Activated CD8-positive, alpha-beta memory T cell treated with anti-CD3 and anti-CD28 coated beads, Interleukin-2, amount 50 U/mL, for 48 hours (primary cell): ENCODE measurements at regions not wholly inside any gene's neighbourhood (a gene's known extent, or its start where the extent isn't known, plus 50 kb on each side); places are given as distances from the start of the nearest gene placed in this dataset.

Experiments
- DNase-seq: peaks from one replicate; pipeline ENCODE4 v3.0.0-alpha.2; 2020

DNA sequence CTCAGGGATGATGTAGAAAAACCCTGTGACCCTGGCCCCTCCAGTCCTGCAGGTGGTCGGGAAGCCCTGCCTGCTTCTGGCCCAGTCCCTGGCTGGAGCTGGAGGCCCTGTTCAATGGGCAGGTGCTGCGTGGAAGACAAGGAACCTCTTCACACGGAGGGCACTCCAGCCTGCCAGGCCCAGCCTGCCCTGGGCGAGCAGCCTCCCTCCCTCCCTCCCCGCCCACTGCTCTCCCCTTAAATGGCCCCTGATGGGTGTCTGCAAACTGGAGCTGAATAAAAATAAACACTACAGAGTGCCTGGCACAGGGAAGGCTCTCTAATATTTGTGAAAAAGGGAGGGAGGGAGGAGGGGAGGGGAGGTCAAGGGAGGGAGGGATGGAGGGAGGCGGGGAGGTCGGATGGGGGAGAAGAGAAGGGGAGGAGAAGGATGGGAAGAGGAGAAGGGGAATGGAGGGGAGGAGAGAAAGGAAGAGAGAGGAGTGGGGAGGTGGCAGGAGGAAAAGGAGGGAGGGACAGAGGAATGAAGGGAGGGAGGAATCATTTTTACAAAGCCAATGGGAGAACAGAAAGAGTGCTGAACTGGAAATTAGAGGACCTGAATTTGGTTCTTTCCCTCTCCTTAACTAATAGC is 222.8 kb upstream of the TNRC6C start:
- no peak for DNase-seq

DNA sequence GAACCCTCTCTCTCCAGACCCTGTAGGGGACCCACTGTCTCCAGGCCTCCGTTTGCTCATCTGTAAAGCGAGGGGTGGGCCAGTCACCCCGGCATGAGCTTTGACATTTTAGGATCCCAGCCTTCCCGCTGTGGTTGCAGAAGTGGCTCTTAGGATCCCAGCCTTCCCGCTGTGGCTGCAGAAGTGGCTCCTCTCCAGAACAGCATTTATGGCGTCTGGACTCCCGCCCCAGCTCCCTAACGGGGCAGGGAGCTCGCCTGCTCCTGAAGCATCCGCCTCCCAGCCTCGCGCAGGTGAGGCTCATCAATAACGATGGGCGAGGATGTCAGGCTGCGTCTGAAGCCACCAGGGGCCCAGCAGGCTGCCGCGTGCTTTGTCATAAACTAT is 222.3 kb upstream of the TNRC6C start:
- peak; percentile 13 for DNase-seq

DNA sequence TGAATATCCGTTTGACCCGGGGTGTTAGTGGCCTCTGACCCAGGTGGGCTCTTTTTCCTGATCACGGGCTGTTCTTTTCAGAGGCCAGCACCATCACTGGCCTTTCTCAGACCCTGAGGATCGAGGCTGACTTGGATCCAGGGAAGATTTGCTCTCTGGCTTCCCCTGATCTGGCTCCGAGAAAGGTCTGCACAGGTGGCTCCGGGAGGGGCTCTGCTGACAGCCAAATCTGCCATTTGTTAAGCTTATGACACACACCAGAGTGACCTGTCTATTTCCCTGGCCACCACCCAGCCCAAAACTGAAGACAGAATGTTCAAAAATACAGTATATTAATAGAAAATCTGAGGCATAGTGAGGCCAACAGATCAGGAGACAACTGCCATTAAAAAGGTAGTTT is 221.8 kb upstream of the TNRC6C start:
- DNase-seq, result peak; percentile 18

DNA sequence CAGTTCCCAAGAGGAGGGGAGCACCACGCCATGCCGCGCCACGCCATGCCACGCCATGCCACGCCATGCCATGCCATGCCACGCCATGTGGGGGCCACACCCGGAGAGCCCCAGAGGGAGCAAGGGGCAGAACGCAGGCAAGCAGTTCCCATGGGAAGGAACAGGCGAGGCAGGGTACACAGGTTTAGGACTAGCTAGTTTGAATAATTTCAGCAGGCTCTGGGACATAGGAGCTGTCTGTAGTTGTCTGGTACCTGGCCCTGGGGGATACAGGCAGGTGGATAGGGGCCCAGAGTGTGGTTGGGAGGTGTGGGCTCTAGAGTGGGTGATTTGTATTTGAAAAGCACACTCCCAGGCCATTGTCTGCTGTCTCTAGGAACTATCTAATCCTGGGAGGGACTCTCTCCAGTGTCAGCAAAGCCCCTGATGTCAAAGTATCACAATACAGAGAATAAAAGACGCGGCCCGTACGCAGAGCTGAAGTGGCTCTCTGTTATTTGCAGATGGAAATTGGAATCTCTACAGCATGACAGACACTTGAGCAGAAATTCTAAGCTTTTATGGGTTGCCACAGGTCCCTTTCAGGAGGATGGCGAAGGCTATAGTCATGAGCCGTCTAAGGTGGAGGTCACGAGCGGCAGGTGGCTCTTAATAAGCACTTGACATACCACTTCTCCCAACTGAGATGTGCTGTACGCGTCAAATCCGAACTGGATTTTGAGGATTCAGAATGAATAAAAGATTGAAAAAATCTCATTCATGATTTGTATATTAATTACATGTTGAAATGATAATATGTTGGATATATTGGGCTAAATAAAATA is 220.8 kb upstream of the TNRC6C start:
- peak; percentile 35 for DNase-seq

DNA sequence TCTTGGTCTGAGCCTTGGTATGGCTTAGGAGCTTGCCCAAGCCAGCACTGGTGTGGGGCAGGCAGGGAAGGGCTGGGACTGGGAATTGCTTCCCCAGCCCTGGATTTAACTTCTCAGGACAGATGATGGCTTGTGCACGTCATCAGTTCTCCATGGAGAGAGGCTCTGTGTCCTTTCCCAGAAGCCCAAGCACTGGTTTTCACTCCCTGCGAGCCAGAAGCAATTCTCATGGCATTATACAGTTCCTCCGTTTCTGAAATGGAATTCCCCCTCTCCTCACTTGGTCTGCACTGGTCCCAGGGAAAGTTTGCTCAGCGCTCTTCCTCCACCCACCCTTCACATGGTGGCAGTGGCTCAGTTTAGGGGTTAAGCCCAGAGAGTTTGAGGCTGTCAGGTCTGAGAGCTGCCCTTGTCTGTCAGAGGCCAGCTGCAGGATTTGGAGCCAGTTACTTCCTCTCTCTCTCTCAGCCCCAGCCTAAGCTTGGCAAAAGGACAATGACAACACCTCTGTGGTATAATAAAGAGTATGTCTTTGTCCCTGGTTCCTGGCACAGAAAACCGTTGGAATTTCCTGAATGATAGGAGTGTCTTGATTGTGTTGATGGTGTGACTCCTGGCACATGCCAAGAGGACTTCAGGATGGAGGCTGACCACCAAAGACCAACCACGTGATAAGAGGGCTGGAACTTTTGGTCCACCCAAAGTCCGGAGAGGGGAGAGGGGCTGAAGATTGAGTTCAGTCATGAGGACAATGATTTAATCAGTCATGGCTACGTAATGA is 219.6 kb upstream of the TNRC6C start:
- peak; percentile 32 for DNase-seq

DNA sequence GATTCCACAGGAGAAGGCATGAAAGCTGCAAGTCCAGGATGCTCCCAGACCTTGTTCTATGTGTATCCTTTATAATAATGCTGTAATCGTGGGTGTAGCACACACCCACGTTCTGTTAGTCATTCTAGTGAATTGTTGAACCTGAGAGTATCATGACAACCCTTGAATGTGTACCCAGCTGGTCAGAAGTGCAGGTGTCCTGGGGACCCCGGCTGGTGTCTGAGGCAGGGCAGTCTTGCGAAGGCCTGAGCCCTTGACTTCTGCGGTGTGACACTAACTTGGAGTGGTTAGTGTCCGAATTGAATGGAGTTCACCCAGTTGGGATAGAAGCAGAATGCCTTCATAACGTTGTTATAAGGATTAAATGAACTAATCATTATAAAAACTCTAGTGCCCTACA is 218.0 kb upstream of the TNRC6C start:
- no peak for DNase-seq

DNA sequence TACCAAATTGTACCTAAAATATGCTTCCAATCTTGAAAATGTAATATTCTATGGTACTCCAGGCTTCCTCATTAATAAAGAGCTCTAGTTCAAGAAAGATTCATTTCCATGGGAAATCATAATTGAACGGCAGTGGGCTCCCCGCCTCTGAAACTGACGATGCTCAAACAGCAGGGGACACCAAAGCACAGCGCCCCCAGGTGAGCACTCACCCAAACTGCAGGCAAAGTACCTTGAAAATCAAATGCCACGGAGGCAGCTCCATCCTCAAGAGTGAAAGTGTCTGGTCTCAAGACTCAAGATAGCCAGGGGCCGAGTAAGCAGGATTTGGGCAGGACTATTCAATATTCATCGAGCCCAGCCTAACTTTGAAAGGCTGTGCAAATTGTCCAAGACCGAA is 217.4 kb upstream of the TNRC6C start:
- peak; percentile 58 for DNase-seq

DNA sequence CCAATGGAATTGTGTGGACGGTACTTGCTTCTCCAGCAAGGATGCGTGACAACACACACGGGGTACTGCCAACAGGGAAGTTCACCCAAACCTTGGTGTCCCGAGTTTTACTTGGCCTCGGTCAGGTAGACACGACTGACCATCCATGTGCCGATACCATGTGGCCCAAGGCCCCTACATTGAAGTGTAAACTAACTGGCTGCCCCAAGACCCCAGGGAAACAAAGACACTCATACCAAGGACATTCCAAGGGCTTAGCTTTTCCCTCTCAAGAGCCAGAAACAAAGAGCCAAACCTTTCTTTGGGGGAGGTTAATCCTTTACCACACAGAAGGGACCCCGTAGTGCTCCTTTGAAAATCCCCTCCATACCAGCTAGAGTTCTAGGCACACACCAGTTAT is 215.9 kb upstream of the TNRC6C start:
- DNase-seq, result no peak

DNA sequence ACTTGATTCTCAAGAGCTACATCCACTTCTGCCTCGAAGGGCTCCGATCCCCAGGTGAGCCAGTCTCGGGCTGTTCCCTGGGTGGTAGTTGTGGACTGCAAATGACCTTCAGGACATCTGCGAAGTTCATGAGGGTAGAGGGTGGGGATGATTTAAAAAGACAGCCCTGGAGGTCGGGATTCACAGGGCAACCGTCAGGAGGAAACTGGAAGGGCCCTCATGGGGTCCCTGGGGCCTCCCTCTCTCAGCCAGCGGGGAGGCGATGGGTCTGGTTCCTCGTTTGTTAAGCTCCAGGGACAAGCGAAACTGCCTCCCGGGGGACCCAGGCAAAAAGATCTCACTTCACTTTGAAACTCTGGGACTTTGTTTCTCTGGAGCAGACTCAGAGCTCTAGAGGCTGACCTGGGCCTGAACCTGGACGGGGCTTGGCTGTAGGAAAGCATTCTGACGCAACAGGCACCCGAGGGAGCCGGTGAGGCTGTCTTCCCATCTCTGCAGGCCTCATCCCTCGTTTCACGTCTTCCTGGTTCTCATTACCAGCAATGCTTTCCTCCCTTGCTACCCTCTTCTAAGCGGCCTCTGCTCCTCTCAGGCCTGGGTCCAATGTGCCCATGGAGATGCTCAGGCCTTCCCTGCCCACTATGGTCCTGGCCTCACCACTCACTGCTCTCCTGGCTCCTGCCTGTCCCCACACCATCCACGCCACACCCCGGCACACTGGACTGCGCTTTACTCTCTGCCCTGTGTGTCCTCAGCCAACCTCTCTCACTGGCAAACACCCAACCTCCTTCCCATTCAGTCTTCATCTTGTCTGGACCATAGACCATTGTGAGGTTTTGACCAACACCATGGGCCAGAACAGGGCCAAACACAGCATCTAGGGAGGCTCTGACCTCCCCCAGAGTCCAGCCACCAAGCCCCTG is 214.2 kb upstream of the TNRC6C start:
- DNase-seq, result no peak

DNA sequence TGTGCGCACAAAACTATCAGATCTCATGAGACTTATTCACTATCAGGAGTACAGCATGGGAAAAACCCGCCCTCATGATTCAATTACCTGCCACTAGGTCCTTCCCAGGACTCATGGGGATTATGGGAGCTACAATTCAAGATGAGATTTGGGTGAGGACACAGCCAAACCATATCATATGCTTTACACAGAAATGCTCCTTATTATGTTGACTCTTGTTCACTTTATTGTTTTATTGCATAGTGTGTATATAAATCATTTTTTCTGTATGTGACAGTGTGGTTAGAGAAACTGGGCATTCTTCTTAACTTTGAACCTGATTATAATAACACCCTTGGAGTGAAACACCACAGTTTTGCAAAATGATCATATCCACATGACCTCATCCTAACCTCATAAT is 212.8 kb upstream of the TNRC6C start:
- DNase-seq, result no peak

DNA sequence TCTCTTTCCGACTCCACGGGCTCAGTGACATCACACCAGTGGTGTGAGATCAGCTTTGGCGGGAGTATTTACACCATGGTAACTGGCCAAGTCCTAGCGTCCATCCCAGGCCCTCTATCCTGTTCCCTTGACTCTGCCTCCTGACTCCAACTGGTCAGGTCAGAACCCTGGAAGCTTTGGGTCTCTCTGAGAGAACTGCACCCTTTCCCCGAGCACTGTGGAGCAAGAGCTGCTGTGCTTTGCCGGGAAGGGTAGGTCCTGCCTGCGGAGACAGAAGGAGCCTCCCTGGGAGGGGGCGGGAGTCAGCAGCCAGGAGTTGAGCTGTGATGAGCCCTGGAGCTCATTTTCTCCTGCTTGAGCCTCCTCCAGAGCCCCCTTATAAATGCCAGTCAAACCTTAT is 212.1 kb upstream of the TNRC6C start:
- DNase-seq, result no peak

DNA sequence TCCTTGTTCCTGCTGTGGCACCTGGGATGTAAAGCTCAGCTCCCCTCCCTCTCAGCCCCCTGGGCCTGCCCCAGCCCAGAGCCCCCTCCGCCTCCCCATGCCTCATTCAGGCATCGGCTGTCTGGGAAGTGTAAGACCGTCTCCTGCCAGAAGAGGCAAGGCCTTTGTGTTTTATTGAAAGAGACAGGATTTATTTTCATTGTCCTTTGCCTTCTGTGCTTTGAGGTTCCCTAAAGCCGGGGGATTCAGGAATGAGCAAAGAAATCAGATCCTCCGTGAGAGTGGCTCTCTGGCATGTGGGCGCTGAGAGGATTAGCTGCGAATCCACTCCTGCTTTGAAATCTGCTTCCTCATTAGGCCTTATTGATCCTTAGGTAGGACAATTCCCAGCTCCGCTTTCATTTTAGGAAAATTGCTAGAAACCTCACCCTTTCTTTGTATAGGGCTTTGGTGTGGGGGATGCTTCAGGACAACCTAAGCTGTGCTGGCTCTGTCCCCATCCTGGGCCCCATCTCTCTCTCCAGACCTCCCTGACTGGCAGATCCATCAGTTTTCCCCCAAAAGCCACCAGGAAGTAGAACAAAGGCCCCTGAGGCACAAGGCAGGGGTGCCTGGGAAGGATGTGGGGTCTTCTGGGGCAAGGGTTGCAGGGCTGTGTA is 211.5 kb upstream of the TNRC6C start:
- no peak for DNase-seq

DNA sequence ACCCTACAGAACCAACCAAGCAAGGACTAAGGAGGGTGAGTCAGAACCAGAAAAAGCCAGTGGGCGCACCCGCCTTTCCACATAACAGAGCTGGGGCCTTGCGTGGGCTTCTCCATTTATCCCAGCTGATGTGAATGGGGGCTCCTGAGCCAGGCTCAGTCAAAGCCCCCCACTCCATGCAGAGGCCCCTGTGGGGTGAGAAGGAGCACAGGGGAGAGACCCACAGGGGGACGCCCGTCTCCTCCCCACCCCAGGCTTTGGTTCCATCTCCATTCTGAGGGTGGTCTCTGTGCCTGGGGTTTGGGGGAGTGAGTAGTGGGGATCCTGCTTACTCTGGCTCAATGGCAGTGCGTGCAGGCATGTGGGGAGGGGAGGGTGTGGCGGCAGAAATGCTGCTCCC is 210.1 kb upstream of the TNRC6C start:
- no peak for DNase-seq

DNA sequence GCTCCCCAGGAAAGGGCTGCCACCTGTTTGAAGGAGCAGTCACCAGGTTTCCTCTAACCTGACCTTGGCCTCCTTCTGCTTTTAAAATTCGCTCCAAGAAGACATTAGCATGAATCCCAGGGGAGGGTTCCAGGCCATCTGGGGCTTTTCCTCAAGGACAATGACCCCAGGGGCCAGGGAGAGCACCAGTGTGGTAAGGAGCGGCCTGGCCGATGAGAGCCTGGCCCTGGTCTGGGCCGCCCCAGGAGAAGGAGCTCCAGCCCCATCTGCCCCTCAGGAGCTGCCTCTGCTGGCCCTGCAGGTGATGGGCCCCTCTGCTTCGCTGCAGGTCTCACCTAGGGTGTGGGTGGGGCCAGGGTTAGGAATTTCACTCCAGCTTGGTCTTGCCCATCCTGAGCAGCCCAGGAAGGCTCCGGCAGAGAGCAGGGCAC is 209.2 kb upstream of the TNRC6C start:
- no peak for DNase-seq

DNA sequence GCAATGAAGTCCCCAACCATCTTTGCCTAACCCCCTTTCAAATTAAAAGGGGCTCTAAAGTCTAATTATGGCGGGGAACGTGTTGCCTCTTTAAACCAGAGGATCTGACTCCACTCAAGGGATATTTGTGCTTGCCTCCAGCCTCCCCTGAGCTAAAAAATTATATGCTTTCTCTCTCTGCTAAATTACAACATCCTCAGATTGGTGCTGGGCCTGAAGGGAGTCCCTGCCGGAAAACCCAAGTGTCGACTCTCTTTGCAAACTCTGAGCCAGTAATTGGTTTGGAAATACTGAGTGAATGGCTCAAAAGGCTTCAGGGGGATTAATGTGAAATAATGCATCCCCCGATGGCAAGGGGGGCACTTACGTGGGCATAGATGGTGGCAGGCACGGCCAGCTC is 208.5 kb upstream of the TNRC6C start:
- no peak for DNase-seq

DNA sequence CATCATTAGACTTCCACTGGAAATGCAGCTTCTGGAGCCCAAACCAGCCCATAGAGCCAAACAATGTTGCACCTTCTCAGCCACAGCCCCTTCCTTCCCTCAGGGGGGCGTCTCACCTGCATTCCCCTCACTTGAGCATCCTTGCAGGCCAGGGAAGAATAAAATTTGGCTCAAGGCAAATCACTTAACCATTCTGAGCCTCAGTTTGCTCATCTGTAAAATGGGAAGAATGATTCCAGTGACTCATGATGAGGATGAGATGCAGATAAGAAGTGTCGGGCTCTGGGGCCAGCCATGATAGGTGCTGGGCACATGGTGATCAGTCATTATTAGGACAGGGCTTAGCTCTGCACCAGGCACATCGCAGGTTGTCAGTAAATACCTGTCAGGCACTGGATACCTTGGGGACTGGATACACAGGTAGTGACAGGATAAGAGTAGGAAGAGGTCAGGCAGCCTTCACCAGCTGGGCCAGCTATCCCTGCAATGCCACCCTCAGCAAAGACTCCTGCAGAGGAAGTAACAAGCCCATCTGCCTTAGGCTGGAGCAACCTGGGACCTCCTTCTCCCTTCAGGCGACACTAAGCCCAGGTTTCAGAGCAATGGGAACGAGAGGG is 208.0 kb upstream of the TNRC6C start:
- DNase-seq, result no peak

DNA sequence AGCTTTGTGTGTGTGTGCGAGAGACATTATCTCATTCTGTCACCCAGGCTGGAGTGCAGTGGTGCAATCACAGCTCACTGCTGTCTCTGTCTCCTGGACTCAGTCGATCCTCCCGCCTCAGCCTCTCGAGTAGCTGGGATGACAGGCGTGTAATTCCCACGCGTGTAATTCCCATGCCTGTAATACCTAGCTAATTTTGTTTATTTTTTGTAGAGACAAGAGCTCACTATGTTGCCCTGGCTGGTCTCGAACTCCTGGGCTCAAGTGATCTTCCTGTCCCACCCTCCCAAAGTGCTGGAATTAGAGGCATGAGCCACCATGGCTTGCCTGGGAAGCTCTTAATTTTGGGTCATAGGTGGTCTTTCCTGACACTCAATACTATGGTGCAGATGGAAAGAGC is 205.3 kb upstream of the TNRC6C start:
- no peak for DNase-seq

DNA sequence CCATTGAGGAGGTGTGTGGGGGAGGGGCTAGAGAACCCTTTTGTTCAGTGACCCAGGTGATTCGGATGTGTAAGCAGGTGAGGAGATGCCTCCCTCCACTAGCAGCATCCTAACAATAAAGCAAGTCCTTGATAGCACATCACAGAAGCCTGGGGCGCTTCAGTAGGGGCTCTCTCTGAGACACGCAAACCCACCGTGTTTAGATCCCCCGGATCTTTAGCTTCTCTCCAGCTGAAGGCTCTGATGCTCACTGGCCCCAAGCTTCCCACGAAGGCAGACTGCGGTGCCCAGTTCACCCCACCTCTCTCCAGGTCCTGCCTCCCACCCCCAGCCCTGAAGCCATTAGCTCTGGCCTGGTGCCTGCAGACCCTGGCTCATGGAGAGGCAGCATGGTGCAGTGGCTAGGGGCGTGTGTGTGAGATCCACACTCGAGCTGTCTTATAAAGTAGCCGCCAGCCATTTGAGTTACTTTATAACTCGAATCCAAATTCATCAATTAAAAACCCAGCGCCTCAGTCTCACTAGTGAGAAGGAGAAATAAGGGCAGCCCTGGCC is 204.7 kb upstream of the TNRC6C start:
- no peak for DNase-seq

DNA sequence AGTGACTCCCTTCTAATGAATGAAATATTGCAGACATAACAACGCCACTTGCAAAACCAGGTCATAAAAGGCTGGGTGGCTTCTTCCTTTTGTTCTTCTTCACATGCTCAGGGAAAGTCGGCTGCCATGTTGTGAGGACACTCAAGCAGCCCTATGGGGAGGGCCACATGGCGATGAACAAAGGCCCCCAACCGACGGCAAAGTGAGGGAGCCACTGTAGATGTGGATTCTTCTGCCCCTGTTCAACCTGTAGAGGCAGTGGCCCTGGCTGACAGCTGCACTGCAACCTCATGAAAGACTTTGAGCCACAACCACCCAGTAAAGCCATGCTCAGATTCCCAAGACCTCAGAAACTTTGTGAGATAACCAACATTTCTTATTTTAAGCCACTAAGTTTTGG is 203.5 kb upstream of the TNRC6C start:
- no peak for DNase-seq

DNA sequence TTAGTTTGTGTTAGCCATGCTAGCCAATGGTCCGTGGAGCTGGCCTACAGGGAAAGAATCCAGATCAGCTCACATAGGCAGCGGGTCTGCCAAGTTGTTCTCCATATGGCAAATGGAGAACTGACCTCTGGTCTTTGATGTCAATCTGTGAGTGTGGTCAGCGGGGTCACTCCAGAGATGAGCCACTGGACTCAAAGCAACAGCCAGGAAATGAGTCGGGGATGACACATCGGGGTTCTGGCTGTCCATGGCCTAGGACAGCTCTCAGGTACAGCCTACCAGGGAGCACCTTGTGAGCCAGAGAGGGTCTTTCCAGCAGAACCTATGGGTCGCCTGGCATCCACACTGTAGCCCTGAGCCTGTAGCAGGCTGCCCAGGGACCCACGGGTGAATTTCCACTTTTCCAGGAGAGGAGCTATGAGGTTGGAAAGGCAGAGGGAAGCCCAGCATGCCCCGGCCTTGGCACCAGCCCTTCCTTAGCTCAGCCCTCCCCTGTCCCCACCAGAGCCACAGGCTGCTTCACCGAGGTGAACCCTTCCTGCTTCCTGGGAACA is 203.0 kb upstream of the TNRC6C start:
- no peak for DNase-seq

DNA sequence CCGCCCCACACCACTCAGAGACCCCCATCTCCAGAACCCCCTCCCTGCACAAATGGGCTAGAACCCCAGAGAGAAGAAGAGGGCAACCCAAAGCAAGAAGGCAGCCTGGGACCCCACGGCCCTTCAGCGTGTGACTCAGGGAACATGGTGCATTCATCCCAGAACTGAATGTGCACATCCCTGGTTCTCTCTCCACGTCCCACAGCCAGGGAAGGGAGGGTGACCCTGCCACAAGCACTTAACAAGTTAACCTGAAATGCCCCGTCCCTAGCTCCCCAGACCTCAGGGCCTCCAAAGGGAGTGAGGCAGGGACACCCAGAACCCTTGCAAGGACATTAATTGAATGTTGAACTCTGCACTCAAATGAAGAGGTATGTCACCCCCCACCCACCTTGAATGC is 202.5 kb upstream of the TNRC6C start:
- DNase-seq, result no peak
